ENCODE measurements at regions not wholly inside any gene's neighbourhood (a gene's known extent, or its start where the extent isn't known, plus 50 kb on each side); places are given as distances from the start of the nearest gene placed in this dataset.

GRCh38 chr9:31745468-31745867, 639.0 kb upstream of the ACO1 start:
- CTCF ChIA-PET (ENCODE audit: partially characterized antibody): no interaction called here

More at GRCh38 chr9:31745468-31745867, 639.0 kb upstream of the ACO1 start:
- WGBS, 2 experiments (ENCODE audit: extremely low coverage in 1 of 2, insufficient coverage in 1 of 2, insufficient read length in 1 of 2, insufficient replicate concordance in 2 of 2, low coverage in 1 of 2, low lambda C conversion rate in 2 of 2, missing lambda C conversion rate in 1 of 2): 88% methylated on average over 6 of the region's 6 CpGs; no CpG with 5 or more reads in 1 of the 2 experiments
- no peaks in the 10 kb centered on the region for H3K23me2 ChIP-seq (ENCODE audit: low read depth, low read length)
- H4K20me1 ChIP-seq (replicated peaks in 1 of 2; ENCODE audit: control insufficient read depth in 1 of 2, insufficient read depth in 2 of 2, low read length in 2 of 2): no peaks in the 10 kb centered on the region
- no peaks in the 10 kb centered on the region for H3K79me2 ChIP-seq (ENCODE audit: control insufficient read depth in 1 of 2, insufficient read depth in 2 of 2, low read length in 2 of 2)
- H3K4me2 ChIP-seq (ENCODE audit: insufficient read depth in 1 of 2, low read depth in 2 of 2, low read length in 2 of 2): no peak overlapping the region
- no peaks in the 10 kb centered on the region for H3K4me1 ChIP-seq (replicated peaks in 1 of 4; ENCODE audit: control insufficient read depth in 3 of 4, insufficient read depth in 4 of 4, low read length in 3 of 4)
- H2BK5ac ChIP-seq (ENCODE audit: low read depth, low read length): no peak overlapping the region
- POLR2A ChIA-PET (ENCODE audit: partially characterized antibody): no interaction called here
- H2AK5ac ChIP-seq (ENCODE audit: low read depth, low read length): no peak overlapping the region
- no peak overlapping the region for H3K9ac ChIP-seq (replicated peaks in 1 of 4; ENCODE audit: extremely low read depth in 1 of 4, low read depth in 3 of 4, low read length in 3 of 4)
- H3K27ac ChIP-seq (ENCODE audit: low read depth, low read length): no peak overlapping the region
- H3K4me3 ChIP-seq (ENCODE audit: extremely low read depth in 1 of 4, insufficient read depth in 2 of 4, low read depth in 3 of 4, low read length in 4 of 4): no peak overlapping the region
- no peak overlapping the region for H3K56ac ChIP-seq (replicated peaks; ENCODE audit: insufficient read length, low read depth, low read length)
- no peak for TF ChIP-seq CREB1 (IDR thresholded peaks at IDR 0.05)
- TF ChIP-seq RAD21 (IDR thresholded peaks at IDR 0.05 in 1 of 2, conservative IDR thresholded peaks at IDR 0.05 in 1 of 2; ENCODE audit: low read depth in 2 of 2, low read length in 2 of 2): no peak
- TF ChIP-seq POLR2AphosphoS5 (IDR thresholded peaks at IDR 0.05; ENCODE audit: low read depth, low read length): no peak
- no peak for TF ChIP-seq ASH2L (IDR thresholded peaks at IDR 0.05; ENCODE audit: low read length)
- no peak for TF ChIP-seq TCF12 (IDR thresholded peaks at IDR 0.05; ENCODE audit: low read depth, low read length)
- no peak for TF ChIP-seq TAF7 (optimal IDR thresholded peaks at IDR 0.05; ENCODE audit: borderline replicate concordance, low read depth, low read length)
- no peak for TF ChIP-seq SIN3A (conservative IDR thresholded peaks at IDR 0.05 in 1 of 2, IDR thresholded peaks at IDR 0.05 in 1 of 2; ENCODE audit: low read depth in 1 of 2, low read length in 2 of 2)
- TF ChIP-seq SP2 (IDR thresholded peaks at IDR 0.05; ENCODE audit: low read length): no peak
- TF ChIP-seq E2F6 (IDR thresholded peaks at IDR 0.05): no peak
- no peak for TF ChIP-seq CTBP2 (IDR thresholded peaks at IDR 0.05; ENCODE audit: borderline replicate concordance, insufficient read depth, insufficient read length, low read length)
- TF ChIP-seq GABPA (IDR thresholded peaks at IDR 0.05; ENCODE audit: borderline replicate concordance, insufficient read depth, low read length): no peak
- no peak for TF ChIP-seq SP1 (IDR thresholded peaks at IDR 0.05; ENCODE audit: low read depth, low read length)
- H3K9me3 ChIP-seq (ENCODE audit: insufficient read depth in 2 of 2, low read depth in 1 of 2, low read length in 1 of 2): no peaks in the 10 kb centered on the region
- no peak overlapping the region for H2BK20ac ChIP-seq (ENCODE audit: low read length)
- no peak overlapping the region for H2BK15ac ChIP-seq (ENCODE audit: low read length)
- no peak overlapping the region for H2BK12ac ChIP-seq (ENCODE audit: low read depth, low read length)
- no peak for FAIRE-seq
- no peak overlapping the region for H4K5ac ChIP-seq (ENCODE audit: insufficient read length, low read depth, low read length)
- no peak overlapping the region for H3K14ac ChIP-seq (ENCODE audit: insufficient read length)
- H3K4ac ChIP-seq (replicated peaks; ENCODE audit: insufficient read length, low read depth, low read length): no peak overlapping the region
- H3K36me3 ChIP-seq (ENCODE audit: control insufficient read depth in 2 of 4, insufficient read depth in 4 of 4, low read length in 3 of 4): no peaks in the 10 kb centered on the region
- no peak overlapping the region for H2BK120ac ChIP-seq (replicated peaks; ENCODE audit: low read depth, low read length)
- no peak overlapping the region for H4K8ac ChIP-seq (ENCODE audit: extremely low read depth, insufficient read depth, low read length)
- H3K18ac ChIP-seq (ENCODE audit: extremely low read depth, low read length): no peak overlapping the region
- H2AFZ ChIP-seq (ENCODE audit: low read length): no peak overlapping the region
- no peak for DNase-seq (ENCODE audit: low read depth in 1 of 2, low spot score in 2 of 2)
- H3K23ac ChIP-seq (ENCODE audit: insufficient read length): no peak overlapping the region
- no peaks in the 10 kb centered on the region for H3K27me3 ChIP-seq (replicated peaks in 1 of 4; ENCODE audit: control insufficient read depth in 3 of 4, extremely low read depth in 1 of 4, insufficient read depth in 3 of 4, low read length in 3 of 4)
- H3K79me1 ChIP-seq (ENCODE audit: low read depth, low read length): no peaks in the 10 kb centered on the region
- H4K91ac ChIP-seq (replicated peaks; ENCODE audit: insufficient read length, low read length): no peak overlapping the region
